ENCODE measurements at regions not wholly inside any gene's neighbourhood (a gene's known extent, or its start where the extent isn't known, plus 50 kb on each side); places are given as distances from the start of the nearest gene placed in this dataset.
A peak's percentile ranks its signal among the peaks of the same experiment; 100 is the strongest.
"Not testable (repeated sequence)": the region's sequence is repeated elsewhere in the genome, so short reads cannot be mapped to it uniquely, and the experiment has no call there.

DNA sequence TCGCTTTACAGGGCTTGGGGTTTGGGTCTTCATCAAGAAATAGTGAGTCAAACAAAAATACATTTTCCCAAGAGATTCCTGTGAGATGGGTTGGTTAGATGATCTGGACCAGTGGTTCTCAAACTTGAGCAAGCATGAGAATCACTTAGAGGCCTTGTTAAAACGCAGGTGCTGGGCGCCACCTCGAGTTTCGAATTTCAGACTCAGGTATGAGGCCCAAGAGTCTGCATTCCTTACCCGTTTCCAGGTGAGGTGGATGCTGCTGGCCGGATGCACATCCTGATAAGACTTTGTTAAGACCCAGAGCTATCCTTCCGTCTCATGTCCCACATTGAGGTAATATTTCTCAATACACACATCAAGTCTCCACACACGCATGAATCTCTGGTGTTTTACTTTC is 707.8 kb upstream of the SALL3 start:
- no peak for DNase-seq (ENCODE audit: low spot score)

GRCh38 chr18:78273876-78274275 is 705.7 kb upstream of the SALL3 start:
- no peak for DNase-seq (ENCODE audit: low spot score)

- not testable (repeated sequence) for DNase-seq (ENCODE audit: low spot score)
Observed at GRCh38 chr18:78283425-78283824, 696.2 kb upstream of the SALL3 start.

DNA sequence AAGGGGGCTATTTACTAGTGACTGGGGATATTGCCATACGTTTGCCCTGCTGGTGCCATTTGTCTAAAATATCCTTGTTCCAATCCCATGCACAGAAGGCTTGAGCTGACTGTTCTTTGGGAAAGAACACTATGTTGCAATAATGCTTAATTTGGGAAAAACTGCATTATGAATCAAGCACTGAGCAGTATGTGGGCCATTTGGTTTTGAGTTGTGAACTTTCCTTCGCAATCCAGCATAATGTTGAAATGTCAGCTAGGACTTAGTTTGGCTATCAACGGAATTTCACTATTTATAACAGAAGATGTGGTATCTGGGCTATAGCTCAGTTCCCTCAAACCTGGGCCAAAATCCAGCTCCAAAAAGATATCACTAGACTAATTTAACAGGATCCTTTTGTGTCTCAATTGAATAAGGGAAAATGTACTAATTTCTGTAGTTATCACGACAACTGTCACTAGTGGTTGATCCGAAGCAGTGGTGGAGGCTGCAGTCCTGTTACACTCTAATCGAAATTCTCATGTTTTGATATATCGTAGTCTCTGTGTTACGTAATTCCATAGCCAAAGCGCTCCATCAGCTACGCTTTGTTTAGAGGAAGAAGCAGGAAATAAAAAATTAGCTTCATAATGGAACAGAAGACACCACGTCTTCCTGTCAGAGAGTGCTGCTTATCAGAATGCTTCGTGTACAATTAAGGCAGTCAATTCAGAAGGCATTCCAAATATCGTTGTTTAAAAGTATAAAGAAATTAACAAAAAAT is 686.8 kb upstream of the SALL3 start:
- no peak for DNase-seq (ENCODE audit: low spot score)

DNA sequence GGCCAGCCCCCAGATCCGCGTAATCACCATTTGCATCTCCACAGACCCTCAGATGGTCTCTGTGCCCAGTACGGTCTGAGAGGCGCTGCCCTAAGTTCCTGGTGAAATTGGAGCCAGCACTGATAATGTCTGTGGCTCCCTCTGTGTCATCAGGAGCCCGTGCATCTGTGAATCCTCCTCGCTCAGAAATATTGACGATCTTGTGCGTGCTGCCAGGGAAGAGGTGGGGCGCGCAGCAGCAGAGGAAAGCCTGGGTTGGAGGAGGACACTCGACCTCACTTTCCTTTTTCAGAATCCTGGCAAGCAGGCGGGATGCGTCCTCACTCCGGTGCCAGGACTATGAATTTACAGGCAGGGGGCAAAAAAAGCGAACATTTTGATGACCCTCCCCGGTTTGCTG is 686.1 kb upstream of the SALL3 start:
- no peak for DNase-seq (ENCODE audit: low spot score)

- DNase-seq (ENCODE audit: low spot score), result peak; percentile 27
Observed at GRCh38 chr18:78293940-78294541, 685.6 kb upstream of the SALL3 start.

DNA sequence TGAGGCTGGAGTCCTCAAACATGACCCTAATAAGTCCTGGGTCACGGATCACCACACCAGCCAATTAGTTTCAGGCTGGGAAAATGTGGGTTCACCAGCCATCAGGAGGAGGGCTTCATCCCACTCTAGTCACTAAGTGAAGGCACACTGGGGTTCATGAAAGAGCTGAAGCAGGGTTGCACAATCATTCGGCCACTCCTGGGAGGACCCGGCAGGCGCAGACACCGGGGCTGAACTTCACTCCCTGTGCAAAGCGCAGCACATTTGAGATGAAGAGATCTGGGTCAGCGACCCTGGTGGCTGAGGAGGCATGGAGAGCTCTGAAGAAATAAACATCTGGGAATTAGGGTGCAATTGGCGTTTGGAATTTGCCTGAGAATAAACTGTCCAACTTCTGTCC is 684.4 kb upstream of the SALL3 start:
- DNase-seq (ENCODE audit: low spot score), result no peak

- DNase-seq (ENCODE audit: low spot score), result no peak
Observed at GRCh38 chr18:78296166-78296565, 683.5 kb upstream of the SALL3 start.

- DNase-seq (ENCODE audit: low spot score), result no peak
Observed at GRCh38 chr18:78297048-78297447, 682.6 kb upstream of the SALL3 start.

DNA sequence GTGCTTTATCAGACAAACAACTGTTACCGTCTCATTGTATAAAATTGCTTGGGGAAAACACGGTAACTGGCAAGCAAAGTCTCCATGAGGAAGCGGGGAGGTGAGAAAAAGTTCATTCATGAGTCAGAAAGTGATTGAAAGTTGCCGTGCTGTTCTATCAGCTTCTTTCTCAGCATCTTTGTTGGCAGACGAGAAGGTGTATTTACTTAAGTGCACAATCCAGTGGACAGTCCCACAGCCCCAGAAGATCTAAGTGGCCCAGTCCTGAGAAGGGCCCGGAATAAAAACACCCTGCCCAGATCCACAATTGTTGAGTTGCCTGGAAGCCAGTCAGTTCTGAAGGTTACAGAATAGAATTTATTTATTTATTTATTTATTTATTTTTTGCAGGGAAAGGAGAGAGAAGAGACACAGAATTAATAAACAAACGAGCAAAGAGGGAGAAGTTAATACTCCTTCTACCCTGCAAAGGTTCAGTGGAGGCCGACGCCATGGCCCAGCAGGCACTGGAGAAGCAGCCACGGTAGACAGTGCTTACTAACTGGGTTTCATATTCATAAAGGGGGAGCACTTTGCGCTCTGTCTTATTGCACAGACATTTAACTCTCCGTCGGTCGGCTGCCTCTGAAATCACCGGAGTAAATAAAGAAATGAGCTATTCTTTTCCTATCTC is 676.0 kb upstream of the SALL3 start:
- DNase-seq (ENCODE audit: low spot score), result no peak

- no peak for DNase-seq (ENCODE audit: low spot score)
Observed at GRCh38 chr18:78304192-78305164, 675.1 kb upstream of the SALL3 start.

GRCh38 chr18:78305789-78306188 is 673.8 kb upstream of the SALL3 start:
- no peak for DNase-seq (ENCODE audit: low spot score)

GRCh38 chr18:78309307-78309706 is 670.3 kb upstream of the SALL3 start:
- no peak for DNase-seq (ENCODE audit: low spot score)

DNA sequence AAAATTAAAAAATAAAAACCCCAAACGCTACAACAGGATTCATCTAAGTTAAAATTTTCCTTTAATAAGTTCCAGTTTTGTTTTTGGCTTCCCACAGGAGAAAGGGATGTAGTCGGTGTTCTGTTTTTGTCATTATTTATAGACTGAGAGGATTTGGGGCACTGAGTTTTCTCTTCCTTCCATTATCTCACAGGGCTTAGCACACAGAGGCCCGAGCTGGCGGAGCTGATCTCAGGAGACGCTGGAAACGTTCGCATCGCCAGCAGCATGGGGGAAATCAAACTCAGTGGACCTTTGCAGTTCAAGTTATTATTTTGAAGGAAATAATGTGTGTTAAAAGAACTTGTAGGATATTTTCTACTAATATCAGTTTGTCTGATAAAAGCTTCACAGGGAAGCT is 669.7 kb upstream of the SALL3 start:
- no peak for DNase-seq (ENCODE audit: low spot score)

GRCh38 chr18:78319264-78319663 is 660.4 kb upstream of the SALL3 start:
- DNase-seq (ENCODE audit: low spot score), result no peak

DNA sequence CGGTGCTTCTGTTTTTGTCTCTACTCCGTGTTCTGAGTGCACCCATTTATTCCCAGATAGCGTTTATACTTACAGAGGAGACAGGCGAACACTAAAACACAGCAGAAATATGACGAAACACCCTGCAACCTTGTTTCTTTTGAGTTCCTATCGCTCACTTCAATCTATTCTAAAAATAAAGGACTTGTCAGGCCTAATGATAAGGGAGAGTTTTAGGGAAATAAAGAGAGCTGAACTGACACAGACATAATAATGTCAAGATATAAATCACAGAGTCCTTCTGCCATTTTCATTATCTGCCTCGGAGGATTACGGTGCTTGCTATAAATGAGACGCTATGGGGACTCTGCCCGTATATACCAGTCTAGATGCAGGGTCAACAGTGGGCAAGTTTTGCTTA is 659.7 kb upstream of the SALL3 start:
- no peak for DNase-seq (ENCODE audit: low spot score)

DNA sequence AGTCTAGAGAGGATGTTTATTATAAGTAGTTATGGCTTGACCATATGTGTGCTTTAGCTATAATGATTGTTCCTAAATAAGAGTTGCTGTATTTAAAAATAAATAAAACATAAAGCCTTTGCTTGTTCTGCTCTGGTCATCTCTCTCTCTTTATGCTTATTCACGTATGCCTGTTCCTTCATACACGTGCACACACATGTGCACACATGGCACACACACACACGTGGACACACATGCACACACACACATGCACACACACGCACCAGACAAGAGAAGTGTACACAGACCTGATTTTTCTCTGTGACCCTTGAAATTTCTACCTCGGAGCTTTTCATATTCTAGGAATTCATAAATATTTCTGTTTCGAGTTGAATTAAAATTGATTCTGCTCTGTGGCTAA is 658.2 kb upstream of the SALL3 start:
- DNase-seq (ENCODE audit: low spot score), result no peak

- no peak for DNase-seq (ENCODE audit: low spot score)
Observed at GRCh38 chr18:78323453-78324197, 656.0 kb upstream of the SALL3 start.

DNA sequence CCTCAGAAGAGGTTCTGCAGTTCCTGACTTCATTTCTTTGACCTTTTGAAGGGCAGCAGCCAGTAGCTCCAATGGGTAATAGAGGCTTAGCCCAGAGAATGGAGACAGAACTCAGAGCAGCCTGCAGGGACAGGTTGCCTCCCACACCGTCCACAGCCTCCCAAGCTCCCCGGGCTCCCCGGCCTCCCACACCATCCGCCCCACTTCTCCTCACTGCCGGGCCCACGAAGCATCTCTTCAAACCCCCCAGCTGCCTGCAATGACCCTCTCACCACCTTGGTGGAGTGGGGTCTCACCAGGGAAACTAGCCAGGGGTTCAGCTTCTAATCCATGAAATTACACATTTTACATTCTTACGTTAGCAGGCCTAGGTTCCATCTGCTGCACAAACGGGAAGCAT is 652.0 kb upstream of the SALL3 start:
- DNase-seq (ENCODE audit: low spot score), result no peak

- DNase-seq (ENCODE audit: low spot score), result no peak
Observed at GRCh38 chr18:78330766-78331165, 648.9 kb upstream of the SALL3 start.

GRCh38 chr18:78352910-78353309 is 626.7 kb upstream of the SALL3 start:
- no peak for DNase-seq (ENCODE audit: low spot score)

Measured in H4 (cell line).